ENCODE measurements at regions not wholly inside any gene's neighbourhood (a gene's known extent, or its start where the extent isn't known, plus 50 kb on each side); places are given as distances from the start of the nearest gene placed in this dataset.

DNA sequence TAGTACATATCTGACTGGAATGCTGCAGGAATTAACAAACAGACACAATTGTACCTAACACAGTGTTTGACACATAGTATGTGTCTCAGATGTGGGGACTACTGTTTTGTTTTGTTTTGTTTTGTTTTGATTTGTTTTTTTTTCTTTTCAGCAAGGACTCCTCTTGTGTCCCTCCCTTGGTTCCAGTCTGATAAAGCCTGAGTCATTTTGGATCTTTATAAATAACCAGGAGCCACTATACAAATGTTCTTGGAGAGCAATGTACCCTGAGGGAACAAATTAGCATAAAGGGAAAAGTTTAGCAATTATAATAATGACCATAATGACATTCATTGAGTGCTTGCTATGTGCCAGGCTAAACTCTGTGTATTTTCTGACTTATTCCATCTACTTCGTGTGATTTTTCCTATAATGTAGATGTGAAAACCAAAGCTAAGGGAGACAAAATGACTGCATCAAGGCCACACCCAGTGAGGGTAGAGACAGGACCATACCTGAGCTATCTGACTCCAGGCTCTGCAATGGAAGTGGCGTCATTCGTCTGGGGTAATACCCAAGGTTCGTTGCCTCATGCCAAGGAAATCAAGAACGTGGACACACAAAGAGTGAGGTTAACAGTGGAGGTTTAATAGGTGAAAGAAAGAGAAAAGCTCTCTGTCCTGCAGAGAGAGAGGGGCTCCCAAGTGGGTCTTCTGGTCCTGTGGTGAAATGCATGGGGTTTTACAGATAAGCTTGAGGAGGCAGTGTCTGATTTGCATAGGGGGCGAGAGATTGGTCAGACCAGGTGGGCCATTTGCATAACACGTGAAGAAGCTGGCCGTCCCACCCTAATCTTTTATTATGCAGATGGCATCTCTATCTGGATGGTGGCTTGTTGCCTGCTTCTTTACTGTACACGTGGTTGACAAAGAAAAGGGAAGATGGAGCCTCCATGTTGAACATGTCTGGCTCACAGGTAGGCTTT, 285.5 kb upstream of the SFSWAP start:
- TF ChIP-seq POLR2A (IDR thresholded peaks at IDR 0.05) (no peak), CTCF (IDR thresholded peaks at IDR 0.05) (no peak), POLR2AphosphoS5 (IDR thresholded peaks at IDR 0.05) (no peak)
